SK-N-SH (cell line): ENCODE measurements at regions not wholly inside any gene's neighbourhood (a gene's known extent, or its start where the extent isn't known, plus 50 kb on each side); places are given as distances from the start of the nearest gene placed in this dataset.

Source experiments
- CTCF ChIA-PET: fragments of 300-600, 350-600 bp; formaldehyde crosslinking; extraction: SDS; loops from one replicate; lab custom pipeline; 2021; lab: Yijun Ruan, JAX
- POLR2A ChIA-PET: fragments of 350-600 bp; sonication (Branson Sonifier 250); formaldehyde crosslinking; extraction: SDS; loops from one replicate; lab custom pipeline; 2020; ENCODE audit warnings: antibody characterized with exemption, inconsistent platforms; lab: Yijun Ruan, JAX
- DNase-seq: peaks from one replicate; pipeline ENCODE4 v3.0.0; 2012
- H2AFZ ChIP-seq: fragments of 200-600 bp; sonication (generic); 2 replicates; pipeline ENCODE4 v1.8.1; 2016; ENCODE audit warnings: antibody characterized with exemption, mild to moderate bottlenecking, low read depth
- H3F3A ChIP-seq: fragments of 200-600 bp; sonication (generic); replicated peaks from 2 replicates; pipeline ENCODE3; 2016; ENCODE audit warnings: antibody characterized with exemption, mild to moderate bottlenecking; ENCODE audit not compliant: insufficient read depth
- H3K27ac ChIP-seq, 2 experiments: fragments of 200-500 bp in 1 of 2; fragments of 200-600 bp in 1 of 2; sonication (Bioruptor generic) in 1 of 2; sonication (generic), shearing (Covaris generic) in 1 of 2; 2 replicates each; pipeline versions ENCODE4 v1.5.1 to v1.6.1; 2014 to 2016; ENCODE audit warnings: low read depth in 2 of 2, inconsistent platforms in 1 of 2, low read length in 1 of 2, mild to moderate bottlenecking in 1 of 2, mixed read lengths in 1 of 2
- H3K27me3 ChIP-seq: fragments of 200-600 bp; sonication (generic), shearing (Covaris generic); 2 replicates; pipeline ENCODE4 v1.6.1; 2016; ENCODE audit warnings: mixed run types; ENCODE audit not compliant: insufficient read depth
- H3K36me3 ChIP-seq, 2 experiments: fragments of 200-500 bp in 1 of 2; fragments of 200-600 bp in 1 of 2; sonication (Bioruptor generic) in 1 of 2; sonication (generic) in 1 of 2; replicated peaks in 1 of 2; 2 replicates each; pipeline versions ENCODE3 to v1.5.1; 2014 to 2016; ENCODE audit warnings: low read length in 1 of 2, mild to moderate bottlenecking in 1 of 2; ENCODE audit not compliant: insufficient read depth in 2 of 2, control insufficient read depth in 1 of 2
- H3K4me1 ChIP-seq, 2 experiments: fragments of 200-500 bp in 1 of 2; fragments of 200-600 bp in 1 of 2; sonication (Bioruptor generic) in 1 of 2; sonication (generic), shearing (Covaris generic) in 1 of 2; 2 replicates each; pipeline versions ENCODE4 v1.5.1 to v1.6.1; 2014 to 2016; ENCODE audit warnings: low read depth in 1 of 2, low read length in 1 of 2, mixed run types in 1 of 2; ENCODE audit not compliant: insufficient read depth in 2 of 2, control insufficient read depth in 1 of 2
- H3K4me2 ChIP-seq: fragments of 200-600 bp; sonication (generic), shearing (Covaris generic); 2 replicates; pipeline ENCODE4 v1.6.1; 2017; ENCODE audit warnings: mixed run types
- H3K4me3 ChIP-seq, 2 experiments: fragments of 200-500 bp in 1 of 2; fragments of 200-600 bp in 1 of 2; sonication (Bioruptor generic) in 1 of 2; sonication (generic), shearing (Covaris generic) in 1 of 2; 2 replicates each; pipeline versions ENCODE4 v1.5.1 to v1.8.1; 2014 to 2016; ENCODE audit warnings: low read depth in 2 of 2, inconsistent platforms in 1 of 2, low read length in 1 of 2, mild to moderate bottlenecking in 1 of 2, mixed read lengths in 1 of 2, moderate library complexity in 1 of 2
- H3K79me2 ChIP-seq: fragments of 200-600 bp; sonication (generic); 2 replicates; pipeline ENCODE4 v1.8.1; 2017; ENCODE audit warnings: mild to moderate bottlenecking; ENCODE audit not compliant: insufficient read depth
- H3K9ac ChIP-seq: fragments of 200-600 bp; sonication (generic); 2 replicates; pipeline ENCODE4 v1.6.1; 2017; ENCODE audit warnings: mixed run types
- H3K9me2 ChIP-seq: fragments of 200-600 bp; sonication (generic); 2 replicates; pipeline ENCODE4 v1.6.1; 2017; ENCODE audit warnings: mixed run types
- H3K9me3 ChIP-seq: fragments of 200-600 bp; sonication (generic); 2 replicates; pipeline ENCODE4 v1.6.1; 2017; ENCODE audit warnings: mixed run types, mild to moderate bottlenecking, moderate library complexity
- H4K20me1 ChIP-seq: fragments of 200-600 bp; sonication (generic); 2 replicates; pipeline ENCODE4 v1.6.1; 2017; ENCODE audit warnings: mild to moderate bottlenecking, mixed run types; ENCODE audit not compliant: insufficient read depth
- CHD2 ChIP-seq: fragments of 150-350 bp; IDR thresholded peaks from 2 replicates; pipeline ENCODE4 v1.6.1; 2018; ENCODE audit warnings: low read length; ENCODE audit not compliant: partially characterized antibody
- CTCF ChIP-seq: fragments of 200-600 bp; sonication (generic); IDR thresholded peaks from 2 replicates; pipeline ENCODE4 v1.6.1; 2017; ENCODE audit warnings: antibody characterized with exemption, mild to moderate bottlenecking, moderate library complexity
- EP300 ChIP-seq, 2 experiments: IDR thresholded peaks; 2 replicates each; pipeline versions ENCODE4 v1.4.0 to v1.6.1; 2012; ENCODE audit warnings: borderline replicate concordance in 1 of 2, low read depth in 1 of 2, low read length in 1 of 2
- FOXM1 ChIP-seq: IDR thresholded peaks from 2 replicates; pipeline ENCODE4 v1.4.0; 2012; ENCODE audit warnings: low read depth, mild to moderate bottlenecking
- MAX ChIP-seq: IDR thresholded peaks from 2 replicates; pipeline ENCODE4 v1.4.0; 2012; ENCODE audit warnings: low read depth
- MXI1 ChIP-seq: IDR thresholded peaks from 2 replicates; pipeline ENCODE4 v1.6.1; 2012; ENCODE audit warnings: mild to moderate bottlenecking, low read depth, low read length, improper control_type of control experiment
- PBX3 ChIP-seq: IDR thresholded peaks from 2 replicates; pipeline ENCODE4; 2012
- RFX5 ChIP-seq: IDR thresholded peaks from 2 replicates; pipeline ENCODE4 v1.6.1; 2012; ENCODE audit warnings: mild to moderate bottlenecking, improper control_type of control experiment, low read length
- TCF12 ChIP-seq: IDR thresholded peaks from 2 replicates; pipeline ENCODE4 v1.4.0; 2012
- TEAD4 ChIP-seq: IDR thresholded peaks from 2 replicates; pipeline ENCODE4 v1.4.0; 2012; ENCODE audit warnings: mild to moderate bottlenecking, borderline replicate concordance; ENCODE audit not compliant: insufficient read depth
- YY1 ChIP-seq: IDR thresholded peaks from 2 replicates; pipeline ENCODE4 v1.4.0; 2012; ENCODE audit warnings: low read depth, mild to moderate bottlenecking
- WGBS: methylation state at CpG from one replicate; pipeline ENCODE4 v1.1.6; 2017; ENCODE audit warnings: low lambda C conversion rate; 5-methylcytosine and 5-hydroxymethylcytosine counted together

GRCh38 chr18:3389977-3390376 is 60.0 kb upstream of the TGIF1 start:
- Histone ChIP-seq H3K79me2 (no peaks in the 10 kb centered on the region), H3K27ac (no peak overlapping the region), H3K9ac (no peak overlapping the region), H2AFZ (no peak overlapping the region), H3K9me2 (no peaks in the 10 kb centered on the region), H3K4me3 (no peak overlapping the region), H4K20me1 (no peaks in the 10 kb centered on the region), H3K4me2 (no peak overlapping the region), H3F3A (no peaks in the 10 kb centered on the region), H3K36me3 (no peaks in the 10 kb centered on the region), H3K4me1 (no peaks in the 10 kb centered on the region), H3K9me3 (no peaks in the 10 kb centered on the region), H3K27me3 (no peaks in the 10 kb centered on the region)
- DNase-seq = no peak
- no peak for TF ChIP-seq CHD2
- TF ChIP-seq TCF12 = no peak
- TF ChIP-seq PBX3 = no peak
- TF ChIP-seq MAX = no peak
- TF ChIP-seq FOXM1 = no peak
- WGBS = 49% methylated on average over 3 of the region's 3 CpGs
- CTCF ChIA-PET = interaction anchor here (1.6 kb wide), 1 partner anchor 277 kb away, joined by 3 read pairs; no protein-coding TSS in a partner anchor
- POLR2A ChIA-PET = no interaction called here

GRCh38 chr18:3391704-3392466 is 58.1 kb upstream of the TGIF1 start:
- no peaks in the 10 kb centered on the region for H3K27me3 ChIP-seq
- TF ChIP-seq RFX5 = no peak
- no peak for TF ChIP-seq CTCF
- no peak for TF ChIP-seq YY1
- no peak for TF ChIP-seq EP300 (IDR thresholded peaks at IDR 0.05; ENCODE audit: borderline replicate concordance in 1 of 2, low read depth in 1 of 2, low read length in 1 of 2)
- no peak for TF ChIP-seq TEAD4
- TF ChIP-seq MXI1 = no peak
- TF ChIP-seq, all 33 proteins: peak for 0
- no peak overlapping the region for H2AFZ ChIP-seq
- no peaks in the 10 kb centered on the region for H3K36me3 ChIP-seq
- CTCF ChIA-PET = interaction anchor here (1.1 kb wide), 1 partner anchor 274 kb away, joined by 3 read pairs; no protein-coding TSS in a partner anchor
- no peak overlapping the region for H3K4me2 ChIP-seq
- H3K27ac ChIP-seq = no peak overlapping the region
- POLR2A ChIA-PET = no interaction called here
- no peaks in the 10 kb centered on the region for H3K79me2 ChIP-seq
- H3K4me3 ChIP-seq = no peak overlapping the region
- H3K9ac ChIP-seq = no peak overlapping the region
- H4K20me1 ChIP-seq = no peaks in the 10 kb centered on the region
- WGBS = 62% methylated on average over 5 of the region's 5 CpGs
- H3F3A ChIP-seq = no peaks in the 10 kb centered on the region
- no peaks in the 10 kb centered on the region for H3K9me3 ChIP-seq
- no peaks in the 10 kb centered on the region for H3K4me1 ChIP-seq
- H3K9me2 ChIP-seq = no peaks in the 10 kb centered on the region
- DNase-seq = no peak
